Lung (tissue), 11 donors: ENCODE measurements at regions not wholly inside any gene's neighbourhood (a gene's known extent, or its start where the extent isn't known, plus 50 kb on each side); places are given as distances from the start of the nearest gene placed in this dataset.

Experiments used
- ATAC-seq: fragments of 200-7000 bp; cut with Tn5 transposase; one replicate; pipeline ENCODE4 v1.9.1; 2020; ENCODE audit warnings: moderate number of reproducible peaks; ENCODE audit not compliant: insufficient read depth, low FRiP score
- DNase-seq, 3 donors: peaks; one replicate each; pipeline ENCODE4 v3.0.0-alpha.2; 2013 to 2017
- H3K27ac ChIP-seq, 2 donors: one replicate each; pipeline ENCODE4 v1.5.1; 2013; ENCODE audit warnings: mild to moderate bottlenecking in 2 of 2, moderate library complexity in 2 of 2, control low read depth in 1 of 2, inconsistent platforms in 1 of 2, low read depth in 1 of 2, low read length in 1 of 2
- H3K27me3 ChIP-seq, 3 donors: one replicate each; pipeline ENCODE4 v1.5.1; 2013; ENCODE audit warnings: low read length in 2 of 3; ENCODE audit not compliant: control insufficient read depth in 3 of 3, insufficient read depth in 3 of 3
- H3K36me3 ChIP-seq, 4 donors: one replicate each; pipeline ENCODE4 v1.5.1; 2013; ENCODE audit warnings: low read length in 4 of 4, mild to moderate bottlenecking in 1 of 4, moderate library complexity in 1 of 4; ENCODE audit not compliant: control insufficient read depth in 4 of 4, insufficient read depth in 4 of 4
- H3K4me1 ChIP-seq, 5 donors: one replicate each; pipeline ENCODE4 v1.5.1; 2013; ENCODE audit warnings: low read length in 5 of 5, mild to moderate bottlenecking in 2 of 5, moderate library complexity in 1 of 5; ENCODE audit not compliant: control insufficient read depth in 5 of 5, insufficient read depth in 5 of 5
- H3K4me3 ChIP-seq: one replicate; pipeline ENCODE4 v1.5.1; 2013; ENCODE audit warnings: mild to moderate bottlenecking, control low read depth, moderate library complexity
- H3K9ac ChIP-seq, 2 donors: one replicate each; pipeline ENCODE4 v1.5.1; 2013; ENCODE audit warnings: low read length in 2 of 2, control low read depth in 1 of 2; ENCODE audit not compliant: insufficient read depth in 1 of 2
- H3K9me3 ChIP-seq, 4 donors: one replicate each; pipeline ENCODE4 v1.5.1; 2013; ENCODE audit warnings: low read length in 3 of 4, mild to moderate bottlenecking in 1 of 4, moderate library complexity in 1 of 4; ENCODE audit not compliant: control insufficient read depth in 4 of 4, insufficient read depth in 3 of 4
- CTCF ChIP-seq: IDR thresholded peaks from 2 replicates; pipeline ENCODE4 v1.5.1; 2012; ENCODE audit warnings: mild to moderate bottlenecking; ENCODE audit errors: control extremely low read depth, extremely low read depth
- WGBS, 2 donors: extraction: QIAGEN DNeasy Blood & Tissue Kit; methylation state at CpG; one replicate each; pipeline ENCODE4 v1.1.7; 2013; 5-methylcytosine and 5-hydroxymethylcytosine counted together
- donor health status: control.
- donor health status: control.
- donor health status: Bipolar disorder and iron deficiency.
- donor health status: healthy.
- donor health status: DM: yes; HTN: yes; CAD: no.

GRCh38 chr7:34385384-34385783, 272.6 kb upstream of the NPSR1 start:
- Histone ChIP-seq H3K4me1 (no peaks in the 10 kb centered on the region), H3K9ac (no peak overlapping the region), H3K36me3 (no peaks in the 10 kb centered on the region), H3K27ac (no peak overlapping the region), H3K27me3 (no peaks in the 10 kb centered on the region), H3K9me3 (peaks cover 0 to 7% (median 2%) of the 10 kb centered on the region in 4 donors), H3K4me3 (no peak overlapping the region)
- WGBS, 2 donors = 51 to 71% methylated on average over 1 of the region's 1 CpG
- DNase-seq (peak in 2 of 3 donors; percentile 2 to 29), ATAC-seq (peak; percentile 19)
- TF ChIP-seq CTCF = no peak

- no peak overlapping the region for H3K9ac ChIP-seq
- no peaks in the 10 kb centered on the region for H3K9me3 ChIP-seq
- H3K27me3 ChIP-seq = no peaks in the 10 kb centered on the region
- ATAC-seq = no peak
- no peak overlapping the region for H3K27ac ChIP-seq
- H3K4me1 ChIP-seq = no peaks in the 10 kb centered on the region
- 82 to 87% methylated on average over 7 of the region's 7 CpGs for WGBS, 2 donors
- H3K36me3 ChIP-seq = no peaks in the 10 kb centered on the region
- H3K4me3 ChIP-seq = no peak overlapping the region
- TF ChIP-seq CTCF = no peak
- DNase-seq = no peak
Observed at GRCh38 chr7:34389332-34390078, 268.5 kb upstream of the NPSR1 start.

- no peak for TF ChIP-seq CTCF
Observed at GRCh38 chr7:34390103-34390502, 267.9 kb upstream of the NPSR1 start.

GRCh38 chr7:34392972-34393371, 265.0 kb upstream of the NPSR1 start:
- Histone ChIP-seq H3K4me3 (no peak overlapping the region), H3K36me3 (no peaks in the 10 kb centered on the region), H3K27ac (no peak overlapping the region), H3K9ac (no peak overlapping the region), H3K9me3 (no peaks in the 10 kb centered on the region), H3K27me3 (no peaks in the 10 kb centered on the region), H3K4me1 (no peaks in the 10 kb centered on the region)
- ATAC-seq (no peak), DNase-seq (no peak)
- no peak for TF ChIP-seq CTCF

More at GRCh38 chr7:34390103-34390502, 267.9 kb upstream of the NPSR1 start:
- 82 to 86% methylated on average over 1 of the region's 1 CpG for WGBS, 2 donors
- Histone ChIP-seq H3K27ac (no peak overlapping the region), H3K4me3 (no peak overlapping the region), H3K27me3 (no peaks in the 10 kb centered on the region), H3K9me3 (no peaks in the 10 kb centered on the region), H3K9ac (no peak overlapping the region), H3K36me3 (no peaks in the 10 kb centered on the region), H3K4me1 (no peaks in the 10 kb centered on the region)
- no peak for DNase-seq
- ATAC-seq = no peak
